Colonic mucosa (tissue), 4 donors: ENCODE measurements at regions not wholly inside any gene's neighbourhood (a gene's known extent, or its start where the extent isn't known, plus 50 kb on each side); places are given as distances from the start of the nearest gene placed in this dataset.

ENCODE experiments used
- DNase-seq: peaks from one replicate; pipeline ENCODE4 v3.0.0-alpha.2; 2020
- H3K27ac ChIP-seq: fragments of 200-600 bp; one replicate; pipeline ENCODE4 v1.8.0; 2021
- H3K27me3 ChIP-seq: fragments of 200-600 bp; one replicate; pipeline ENCODE4 v1.8.0; 2021
- H3K36me3 ChIP-seq: fragments of 200-600 bp; one replicate; pipeline ENCODE4 v1.8.0; 2021
- H3K4me1 ChIP-seq: fragments of 200-600 bp; one replicate; pipeline ENCODE4 v1.8.0; 2021; ENCODE audit warnings: mild to moderate bottlenecking
- H3K4me3 ChIP-seq: fragments of 200-600 bp; one replicate; pipeline ENCODE4 v1.8.0; 2021
- H3K9ac ChIP-seq, 2 donors: one replicate each; pipeline ENCODE4 v1.7.0; 2013; ENCODE audit warnings: control low read depth in 2 of 2, low read depth in 2 of 2, low read length in 2 of 2
- H3K9me3 ChIP-seq: fragments of 200-600 bp; one replicate; pipeline ENCODE4 v1.8.0; 2021
- intact Hi-C: fragments of 100-400 bp; cut with DNase I; formaldehyde crosslinking; loops from one replicate; pipeline ENCODE4 v1.14.1; 2022
- TF ChIP-seq, protein P1 (sequence below): fragments of 200-600 bp; IDR thresholded peaks from one replicate; pipeline ENCODE4 v1.8.0; 2022; ENCODE audit warnings: antibody characterized with exemption, mild to moderate bottlenecking
- donor health status: healthy.
- donor health status: DM: no; HTN: no; CAD: no.
- donor health status: DM: no; HTN: no; CAD: no.

- Histone ChIP-seq H3K4me3 (no peak overlapping the region), H3K27me3 (no peaks in the 10 kb centered on the region), H3K9ac (no peak overlapping the region), H3K9me3 (no peaks in the 10 kb centered on the region), H3K27ac (no peak overlapping the region), H3K36me3 (no peaks in the 10 kb centered on the region), H3K4me1 (no peaks in the 10 kb centered on the region)
- TF ChIP-seq, protein P1, sequence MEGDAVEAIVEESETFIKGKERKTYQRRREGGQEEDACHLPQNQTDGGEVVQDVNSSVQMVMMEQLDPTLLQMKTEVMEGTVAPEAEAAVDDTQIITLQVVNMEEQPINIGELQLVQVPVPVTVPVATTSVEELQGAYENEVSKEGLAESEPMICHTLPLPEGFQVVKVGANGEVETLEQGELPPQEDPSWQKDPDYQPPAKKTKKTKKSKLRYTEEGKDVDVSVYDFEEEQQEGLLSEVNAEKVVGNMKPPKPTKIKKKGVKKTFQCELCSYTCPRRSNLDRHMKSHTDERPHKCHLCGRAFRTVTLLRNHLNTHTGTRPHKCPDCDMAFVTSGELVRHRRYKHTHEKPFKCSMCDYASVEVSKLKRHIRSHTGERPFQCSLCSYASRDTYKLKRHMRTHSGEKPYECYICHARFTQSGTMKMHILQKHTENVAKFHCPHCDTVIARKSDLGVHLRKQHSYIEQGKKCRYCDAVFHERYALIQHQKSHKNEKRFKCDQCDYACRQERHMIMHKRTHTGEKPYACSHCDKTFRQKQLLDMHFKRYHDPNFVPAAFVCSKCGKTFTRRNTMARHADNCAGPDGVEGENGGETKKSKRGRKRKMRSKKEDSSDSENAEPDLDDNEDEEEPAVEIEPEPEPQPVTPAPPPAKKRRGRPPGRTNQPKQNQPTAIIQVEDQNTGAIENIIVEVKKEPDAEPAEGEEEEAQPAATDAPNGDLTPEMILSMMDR, result no peak
- intact Hi-C loops, result no loop called here
- DNase-seq, result no peak
Measured at GRCh38 chr16:79786389-79786788, 185.9 kb upstream of the MAF start.

DNA sequence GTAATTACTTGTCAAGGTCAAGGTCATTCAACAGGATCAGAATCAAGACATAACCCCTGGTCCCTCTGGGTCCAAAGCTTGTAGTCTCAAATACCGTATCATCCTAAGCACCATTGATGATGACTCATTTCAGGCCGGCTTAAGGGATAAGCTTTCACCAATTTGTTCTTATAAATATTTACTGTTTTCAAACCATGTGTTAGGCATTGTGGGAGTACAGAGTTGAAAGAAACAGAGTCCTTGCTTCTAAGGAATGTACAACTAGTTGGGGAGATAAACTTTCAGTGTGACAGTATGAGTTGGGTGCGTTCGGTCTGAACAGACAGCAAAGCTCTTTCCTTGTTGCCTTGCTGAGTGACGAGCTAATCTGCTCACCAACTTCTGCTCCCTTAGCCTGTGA, 183.5 kb upstream of the MAF start:
- peak overlapping the region; percentile 2 for H3K27ac ChIP-seq
- TF ChIP-seq, protein P1, result no peak
- no peak for DNase-seq
- no peak overlapping the region for H3K9ac ChIP-seq
- H3K4me3 ChIP-seq, result no peak overlapping the region
- no peaks in the 10 kb centered on the region for H3K9me3 ChIP-seq
- H3K27me3 ChIP-seq, result no peaks in the 10 kb centered on the region
- intact Hi-C loops, result no loop called here
- no peaks in the 10 kb centered on the region for H3K4me1 ChIP-seq
- no peaks in the 10 kb centered on the region for H3K36me3 ChIP-seq

DNA sequence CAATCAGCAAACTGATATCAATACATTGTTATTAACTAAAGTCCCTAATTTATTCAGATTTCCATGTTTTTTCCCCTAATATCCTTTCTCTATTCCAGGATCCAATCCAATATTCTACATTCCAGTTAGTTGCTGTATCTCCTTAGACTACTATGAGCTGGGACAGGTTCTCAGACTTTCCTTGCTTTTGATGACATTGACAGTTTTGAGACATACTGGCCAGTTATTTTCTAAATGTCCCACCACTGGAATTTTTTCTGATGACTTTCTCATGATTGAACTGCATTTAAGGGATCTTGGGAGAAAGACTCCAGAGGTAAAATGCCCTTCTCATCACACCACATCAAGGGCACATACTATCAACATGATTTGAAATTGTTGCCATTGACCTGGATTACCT, 177.1 kb upstream of the MAF start:
- DNase-seq, result no peak
- H3K9ac ChIP-seq, result no peak overlapping the region
- H3K27ac ChIP-seq, result no peak overlapping the region
- TF ChIP-seq, protein P1, result no peak
- intact Hi-C loops, result loop anchor here (10.0 kb wide), 1 partner anchor 173 kb away; the partner anchor contains the start of gene MAF
- no peaks in the 10 kb centered on the region for H3K9me3 ChIP-seq
- no peaks in the 10 kb centered on the region for H3K27me3 ChIP-seq
- H3K4me3 ChIP-seq, result no peak overlapping the region
- H3K4me1 ChIP-seq, result no peaks in the 10 kb centered on the region
- no peaks in the 10 kb centered on the region for H3K36me3 ChIP-seq

- peak; percentile 40 for DNase-seq
- Histone ChIP-seq H3K9me3 (no peaks in the 10 kb centered on the region), H3K4me3 (no peak overlapping the region), H3K4me1 (no peaks in the 10 kb centered on the region), H3K9ac (peak overlapping the region in 1 of 2 donors; percentile 41), H3K36me3 (no peaks in the 10 kb centered on the region), H3K27me3 (no peaks in the 10 kb centered on the region), H3K27ac (no peak overlapping the region)
- intact Hi-C loops, result loop anchor here (10.0 kb wide), 1 partner anchor 172 kb away; the partner anchor contains the start of gene MAF
- TF ChIP-seq, protein P1, result no peak
Measured at GRCh38 chr16:79776243-79776847, 175.8 kb upstream of the MAF start.

GRCh38 chr16:79772784-79773183, 172.2 kb upstream of the MAF start:
- Histone ChIP-seq H3K36me3 (no peaks in the 10 kb centered on the region), H3K9ac (peak overlapping the region in 1 of 2 donors; percentile 72), H3K9me3 (no peaks in the 10 kb centered on the region), H3K27me3 (no peaks in the 10 kb centered on the region), H3K4me1 (peaks cover 12% of the 10 kb centered on the region), H3K4me3 (no peak overlapping the region), H3K27ac (no peak overlapping the region)
- DNase-seq, result no peak
- TF ChIP-seq, protein P1, result no peak
- intact Hi-C loops, result loop anchor here (10.0 kb wide), 1 partner anchor 168 kb away; the partner anchor contains the start of gene MAF
